ENCODE measurements at regions not wholly inside any gene's neighbourhood (a gene's known extent, or its start where the extent isn't known, plus 50 kb on each side); places are given as distances from the start of the nearest gene placed in this dataset.

- peak; percentile 90 for DNase-seq
Measured at GRCh38 chr14:106872611-106873446, 1346.4 kb downstream of the TMEM121 start.

DNA sequence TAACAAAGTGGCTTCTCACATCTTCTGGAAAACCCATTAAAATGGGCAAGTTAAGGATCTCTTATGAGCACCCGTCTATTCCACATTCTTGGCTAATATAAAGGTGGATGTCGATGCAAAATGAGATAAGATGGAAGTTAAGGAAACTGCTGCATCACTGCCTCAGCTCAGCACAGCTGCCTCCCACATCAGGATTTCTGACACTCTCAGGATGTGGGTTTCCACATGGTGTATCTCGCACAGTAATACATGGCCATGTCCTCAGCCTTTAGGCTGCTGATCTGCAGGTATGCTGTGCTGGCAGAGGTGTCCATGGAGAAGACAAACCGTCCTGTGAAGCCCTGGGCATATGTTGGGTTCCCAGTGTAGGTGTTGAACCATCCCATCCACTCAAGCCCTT lies 1348.0 kb downstream of the TMEM121 start:
- DNase-seq: no peak

- DNase-seq: no peak
Measured at GRCh38 chr14:106875503-106875902, 1349.1 kb downstream of the TMEM121 start.

GRCh38 chr14:106876711-106877110 lies 1350.3 kb downstream of the TMEM121 start:
- no peak for DNase-seq

DNA sequence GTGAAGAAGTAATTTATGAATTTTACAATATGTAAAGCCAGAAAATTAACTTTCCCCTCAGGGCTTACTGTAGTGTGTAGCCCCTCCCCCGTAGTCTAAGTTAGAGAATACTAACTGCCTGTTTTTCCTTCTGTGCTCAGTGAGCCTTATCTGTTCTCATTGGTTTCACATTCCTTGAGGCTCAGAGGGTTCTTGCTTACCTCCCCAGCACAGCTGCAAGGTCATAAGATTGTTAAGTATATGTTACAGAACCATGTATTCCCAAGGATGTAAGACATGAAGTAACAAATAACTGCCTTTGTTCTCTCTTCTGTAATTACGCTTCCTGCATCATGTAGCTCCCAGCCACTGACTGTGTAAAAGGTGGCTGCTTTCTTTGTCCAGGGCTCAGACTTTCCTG lies 1351.1 kb downstream of the TMEM121 start:
- no peak for DNase-seq

DNA sequence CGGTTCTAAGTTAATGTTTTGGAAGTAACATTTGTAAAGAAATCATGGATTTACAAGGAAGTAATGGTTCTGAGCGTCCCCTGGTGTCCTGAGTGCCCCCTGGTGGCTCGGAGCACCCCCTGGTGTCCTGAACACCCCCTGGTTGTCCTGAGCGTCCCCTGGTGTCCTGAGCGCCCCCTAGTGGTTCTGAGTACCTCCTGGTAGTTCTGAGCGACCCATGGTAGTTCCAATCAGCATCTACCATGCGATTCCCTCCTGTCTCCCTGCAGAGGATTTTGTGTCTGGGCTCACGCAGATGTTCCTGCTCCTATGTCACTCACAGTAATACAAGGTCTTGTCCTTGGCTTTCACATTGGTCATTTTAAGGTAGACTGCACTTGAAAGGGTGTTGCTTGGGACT lies 1352.9 kb downstream of the TMEM121 start:
- DNase-seq: no peak

- DNase-seq: no peak
Measured at GRCh38 chr14:106883218-106883692, 1356.9 kb downstream of the TMEM121 start.
